MM.1S (cell line): ENCODE measurements at regions not wholly inside any gene's neighbourhood (a gene's known extent, or its start where the extent isn't known, plus 50 kb on each side); places are given as distances from the start of the nearest gene placed in this dataset.

Experiments used
- DNase-seq: peaks from one replicate; pipeline ENCODE4 v3.0.0-alpha.2; 2015
- H2AFZ ChIP-seq: fragments of 300-600 bp; sonication (generic); 2 replicates; pipeline ENCODE4 v1.6.0; 2016; ENCODE audit warnings: antibody characterized with exemption, low read length
- H3F3A ChIP-seq: fragments of 300-600 bp; sonication (generic); 2 replicates; pipeline ENCODE4 v1.6.1; 2016; ENCODE audit warnings: mild to moderate bottlenecking, antibody characterized with exemption, low read length, moderate library complexity, mixed read lengths; ENCODE audit not compliant: insufficient read depth
- H3K27ac ChIP-seq: fragments of 300-600 bp; sonication (generic); 2 replicates; pipeline ENCODE4 v1.5.1; 2016; ENCODE audit warnings: mild to moderate bottlenecking, low read length
- H3K27me3 ChIP-seq: fragments of 300-600 bp; sonication (generic); replicated peaks from 2 replicates; pipeline ENCODE4 v1.6.0; 2016; ENCODE audit warnings: low read length; ENCODE audit not compliant: insufficient read depth
- H3K36me3 ChIP-seq: fragments of 300-600 bp; sonication (generic); replicated peaks from 2 replicates; pipeline ENCODE4 v1.6.1; 2016; ENCODE audit warnings: mild to moderate bottlenecking, low read length, mixed read lengths; ENCODE audit not compliant: insufficient read depth
- H3K4me1 ChIP-seq: fragments of 300-600 bp; sonication (generic); 2 replicates; pipeline ENCODE4 v1.6.1; 2016; ENCODE audit warnings: low read length, mixed read lengths
- H3K4me2 ChIP-seq: fragments of 300-600 bp; sonication (generic); 2 replicates; pipeline ENCODE4 v1.6.0; 2016; ENCODE audit warnings: low read depth, low read length
- H3K4me3 ChIP-seq: fragments of 300-600 bp; sonication (generic); 2 replicates; pipeline ENCODE4 v1.5.1; 2016; ENCODE audit warnings: low read length, mixed read lengths
- H3K79me2 ChIP-seq: fragments of 300-600 bp; sonication (generic); 2 replicates; pipeline ENCODE4 v1.6.1; 2016; ENCODE audit warnings: mixed run types, low read length, mixed read lengths
- H3K9ac ChIP-seq: fragments of 300-600 bp; sonication (generic); 2 replicates; pipeline ENCODE4 v1.6.1; 2016; ENCODE audit warnings: low read length, mixed read lengths
- H3K9me2 ChIP-seq: fragments of 300-600 bp; sonication (generic); replicated peaks from 2 replicates; pipeline ENCODE4 v1.6.1; 2016; ENCODE audit warnings: mild to moderate bottlenecking, low read length, mixed read lengths; ENCODE audit not compliant: insufficient read depth
- H3K9me3 ChIP-seq: fragments of 300-600 bp; sonication (generic); replicated peaks from 2 replicates; pipeline ENCODE4 v1.6.1; 2016; ENCODE audit warnings: mild to moderate bottlenecking, low read length, mixed read lengths; ENCODE audit not compliant: insufficient read depth
- H4K20me1 ChIP-seq: fragments of 300-600 bp; sonication (generic); 2 replicates; pipeline ENCODE4 v1.6.1; 2016; ENCODE audit warnings: mild to moderate bottlenecking, low read length, moderate library complexity, mixed read lengths; ENCODE audit not compliant: insufficient read depth
- CTCF ChIP-seq: fragments of 300-600 bp; sonication (generic); IDR thresholded peaks from 2 replicates; pipeline ENCODE4 v1.5.1; 2016; ENCODE audit warnings: antibody characterized with exemption, low read length, mixed read lengths
- EZH2 ChIP-seq: fragments of 300-600 bp; sonication (generic); optimal IDR thresholded peaks from 2 replicates; pipeline ENCODE3; 2017; ENCODE audit warnings: low read depth, mild to moderate bottlenecking, antibody characterized with exemption, low read length, mixed read lengths
- EZH2phosphoT487 ChIP-seq: fragments of 300-600 bp; sonication (generic); IDR thresholded peaks from 2 replicates; pipeline ENCODE4 v1.6.1; 2018; ENCODE audit warnings: antibody characterized with exemption, low read length

DNA sequence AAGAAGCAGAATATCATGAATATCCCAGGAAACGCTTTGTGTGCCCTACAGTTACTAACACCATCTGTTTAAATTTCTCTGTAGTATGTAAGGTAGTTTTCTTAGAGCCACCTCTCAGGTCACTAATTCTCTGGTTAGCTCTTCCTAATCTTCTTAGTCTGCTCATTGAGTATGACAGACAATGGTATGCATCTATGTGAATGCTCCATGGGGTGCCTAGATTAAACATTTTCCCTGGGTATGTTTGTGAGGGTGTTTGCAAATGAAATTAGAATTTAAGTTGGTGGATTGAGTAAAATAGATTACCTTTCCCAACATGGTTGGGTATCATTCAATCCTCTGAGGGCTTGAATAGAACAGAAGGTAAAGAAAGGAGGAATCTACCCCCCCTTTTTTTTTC is 233.0 kb downstream of the PCDH18 start:
- no peak overlapping the region for H2AFZ ChIP-seq
- no peaks in the 10 kb centered on the region for H3K9me2 ChIP-seq
- H3K27ac ChIP-seq: no peak overlapping the region
- no peaks in the 10 kb centered on the region for H3K27me3 ChIP-seq
- no peaks in the 10 kb centered on the region for H3K4me1 ChIP-seq
- H3F3A ChIP-seq: no peaks in the 10 kb centered on the region
- no peaks in the 10 kb centered on the region for H4K20me1 ChIP-seq
- no peaks in the 10 kb centered on the region for H3K79me2 ChIP-seq
- no peaks in the 10 kb centered on the region for H3K9me3 ChIP-seq
- no peak overlapping the region for H3K4me3 ChIP-seq
- TF ChIP-seq EZH2: no peak
- no peak for TF ChIP-seq CTCF
- TF ChIP-seq EZH2phosphoT487: no peak
- no peak overlapping the region for H3K9ac ChIP-seq
- no peaks in the 10 kb centered on the region for H3K36me3 ChIP-seq
- DNase-seq: no peak
- no peak overlapping the region for H3K4me2 ChIP-seq

- Histone ChIP-seq H3K4me1 (no peaks in the 10 kb centered on the region), H3K9me2 (no peaks in the 10 kb centered on the region), H3K9me3 (no peaks in the 10 kb centered on the region), H3K27ac (no peak overlapping the region), H3K4me2 (no peak overlapping the region), H3K36me3 (no peaks in the 10 kb centered on the region), H4K20me1 (no peaks in the 10 kb centered on the region), H3K4me3 (no peak overlapping the region), H3K9ac (no peak overlapping the region), H3F3A (no peaks in the 10 kb centered on the region), H3K79me2 (no peaks in the 10 kb centered on the region), H3K27me3 (no peaks in the 10 kb centered on the region), H2AFZ (no peak overlapping the region)
- TF ChIP-seq EZH2phosphoT487 (no peak), CTCF (no peak), EZH2 (no peak)
- DNase-seq: no peak
Measured at GRCh38 chr4:137293281-137293680, 239.0 kb downstream of the PCDH18 start.

- Histone ChIP-seq H3K36me3 (no peaks in the 10 kb centered on the region), H3K27ac (no peak overlapping the region), H3K27me3 (no peaks in the 10 kb centered on the region), H3K4me3 (no peak overlapping the region), H3K9ac (no peak overlapping the region), H4K20me1 (no peaks in the 10 kb centered on the region), H2AFZ (no peak overlapping the region), H3K9me3 (no peaks in the 10 kb centered on the region), H3F3A (no peaks in the 10 kb centered on the region), H3K4me1 (no peaks in the 10 kb centered on the region), H3K4me2 (no peak overlapping the region), H3K9me2 (no peaks in the 10 kb centered on the region), H3K79me2 (no peaks in the 10 kb centered on the region)
- peak; percentile 12 for DNase-seq
- no peak for TF ChIP-seq EZH2phosphoT487
- no peak for TF ChIP-seq EZH2
Measured at GRCh38 chr4:137283737-137284136, 248.6 kb downstream of the PCDH18 start.

GRCh38 chr4:137278431-137278830 is 253.9 kb downstream of the PCDH18 start:
- Histone ChIP-seq H3K9ac (no peak overlapping the region), H3K36me3 (no peaks in the 10 kb centered on the region), H3K27me3 (no peaks in the 10 kb centered on the region), H3F3A (no peaks in the 10 kb centered on the region), H3K4me3 (no peak overlapping the region), H2AFZ (no peak overlapping the region), H3K79me2 (no peaks in the 10 kb centered on the region), H3K27ac (no peak overlapping the region), H4K20me1 (no peaks in the 10 kb centered on the region), H3K4me1 (no peaks in the 10 kb centered on the region), H3K4me2 (no peak overlapping the region), H3K9me3 (no peaks in the 10 kb centered on the region), H3K9me2 (no peaks in the 10 kb centered on the region)
- DNase-seq: no peak
- TF ChIP-seq CTCF (no peak), EZH2phosphoT487 (no peak), EZH2 (no peak)
